Activated T-cell treated with anti-CD3 and anti-CD28 coated beads, Interleukin-2, amount 50 U/mL, for 48 hours (primary cell): ENCODE measurements at regions not wholly inside any gene's neighbourhood (a gene's known extent, or its start where the extent isn't known, plus 50 kb on each side); places are given as distances from the start of the nearest gene placed in this dataset.
"Not testable (repeated sequence)": the region's sequence is repeated elsewhere in the genome, so short reads cannot be mapped to it uniquely, and the experiment has no call there.

Experiments used
- DNase-seq, 2 experiments: peaks; one replicate each; pipeline ENCODE4 v3.0.0-alpha.2; 2020

GRCh38 chr18:56312551-56313335 lies 325.6 kb downstream of the TXNL1 start:
- DNase-seq, result no peak

GRCh38 chr18:56309104-56309503 lies 329.3 kb downstream of the TXNL1 start:
- no peak for DNase-seq

GRCh38 chr18:56307354-56308170 lies 330.8 kb downstream of the TXNL1 start:
- no peak for DNase-seq

GRCh38 chr18:56306797-56307196 lies 331.6 kb downstream of the TXNL1 start:
- DNase-seq, result no peak

- no peak for DNase-seq
Observed at GRCh38 chr18:56305583-56305982, 332.8 kb downstream of the TXNL1 start.

- no peak for DNase-seq
Observed at GRCh38 chr18:56302156-56302555, 336.2 kb downstream of the TXNL1 start.

- no peak for DNase-seq
Observed at GRCh38 chr18:56299740-56300139, 338.7 kb downstream of the TXNL1 start.

GRCh38 chr18:56298935-56299334 lies 339.5 kb downstream of the TXNL1 start:
- DNase-seq, result no peak

GRCh38 chr18:56296381-56296780 lies 342.0 kb downstream of the TXNL1 start:
- DNase-seq, result no peak

- no peak for DNase-seq
Observed at GRCh38 chr18:56294484-56295183, 343.8 kb downstream of the TXNL1 start.

- DNase-seq, result no peak
Observed at GRCh38 chr18:56291294-56291693, 347.1 kb downstream of the TXNL1 start.

GRCh38 chr18:56289381-56289780 lies 349.0 kb downstream of the TXNL1 start:
- DNase-seq, result no peak

- DNase-seq, result no peak
Observed at GRCh38 chr18:56286775-56287325, 351.5 kb downstream of the TXNL1 start.

- no peak for DNase-seq
Observed at GRCh38 chr18:56285387-56286065, 352.9 kb downstream of the TXNL1 start.

- DNase-seq, result no peak
Observed at GRCh38 chr18:56284319-56284718, 354.1 kb downstream of the TXNL1 start.

- no peak for DNase-seq
Observed at GRCh38 chr18:56283316-56283715, 355.1 kb downstream of the TXNL1 start.

GRCh38 chr18:56282234-56283104 lies 355.9 kb downstream of the TXNL1 start:
- no peak for DNase-seq

GRCh38 chr18:56279816-56280215 lies 358.6 kb downstream of the TXNL1 start:
- DNase-seq, result not testable (repeated sequence)

GRCh38 chr18:56278421-56279003 lies 359.9 kb downstream of the TXNL1 start:
- no peak for DNase-seq

GRCh38 chr18:56276466-56276865 lies 361.9 kb downstream of the TXNL1 start:
- no peak for DNase-seq

GRCh38 chr18:56273541-56274219 lies 364.7 kb downstream of the TXNL1 start:
- DNase-seq, result no peak
